AG09309 (cell line): ENCODE measurements at regions not wholly inside any gene's neighbourhood (a gene's known extent, or its start where the extent isn't known, plus 50 kb on each side); places are given as distances from the start of the nearest gene placed in this dataset.
"Not testable (repeated sequence)": the region's sequence is repeated elsewhere in the genome, so short reads cannot be mapped to it uniquely, and the experiment has no call there.

Source experiments
- DNase-seq: peaks from one replicate; pipeline ENCODE4 v3.0.0-alpha.2; 2010; ENCODE audit warnings: low read depth
- H3K4me3 ChIP-seq: 2 replicates; pipeline ENCODE4 v1.5.1; 2011; ENCODE audit warnings: mild to moderate bottlenecking, low read depth, low read length, moderate library complexity; ENCODE audit not compliant: control insufficient read depth
- CTCF ChIP-seq: IDR thresholded peaks from 2 replicates; pipeline ENCODE4 v1.5.1; 2011; ENCODE audit warnings: mild to moderate bottlenecking, low read depth, low read length, inconsistent platforms; ENCODE audit not compliant: insufficient read depth, control insufficient read depth; ENCODE audit errors: missing control alignments

DNA sequence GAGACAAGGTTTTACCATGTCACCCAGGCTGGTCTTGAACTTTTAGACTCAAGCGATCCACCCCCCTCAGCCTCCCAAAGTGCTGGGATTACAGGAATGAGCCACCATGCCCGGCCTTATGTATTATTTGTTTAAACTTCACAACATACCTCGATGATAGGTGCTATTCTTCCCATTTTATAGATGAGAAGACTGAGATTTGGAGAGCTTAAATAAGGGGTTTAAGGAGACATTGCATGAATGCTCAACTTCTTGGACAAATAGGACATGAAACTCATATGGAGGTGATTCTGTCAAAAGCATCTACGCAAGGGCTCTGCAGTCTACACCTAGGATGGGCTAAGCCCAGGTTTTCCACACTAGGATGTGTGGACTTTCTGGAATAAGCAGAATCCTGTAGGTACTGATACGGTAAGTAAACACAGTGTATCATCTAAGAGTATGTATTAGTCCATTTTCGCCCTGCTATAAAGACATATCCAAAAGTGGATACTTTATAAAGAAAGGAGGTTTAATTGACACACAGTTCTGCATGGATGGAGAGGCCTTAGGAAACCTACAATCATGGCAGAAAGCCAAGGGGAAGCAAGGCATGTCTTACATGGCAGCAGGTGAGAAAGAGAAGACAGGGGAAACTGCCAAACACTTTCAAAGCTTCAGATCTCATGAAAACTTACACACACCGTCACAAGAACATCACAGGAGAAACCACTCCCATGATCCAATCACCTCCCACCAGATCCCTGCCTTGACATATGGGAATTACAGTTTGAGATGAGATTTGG is 62.8 kb upstream of the CAPRIN1 start:
- no peak overlapping the region for H3K4me3 ChIP-seq
- DNase-seq: no peak
- TF ChIP-seq CTCF: no peak

DNA sequence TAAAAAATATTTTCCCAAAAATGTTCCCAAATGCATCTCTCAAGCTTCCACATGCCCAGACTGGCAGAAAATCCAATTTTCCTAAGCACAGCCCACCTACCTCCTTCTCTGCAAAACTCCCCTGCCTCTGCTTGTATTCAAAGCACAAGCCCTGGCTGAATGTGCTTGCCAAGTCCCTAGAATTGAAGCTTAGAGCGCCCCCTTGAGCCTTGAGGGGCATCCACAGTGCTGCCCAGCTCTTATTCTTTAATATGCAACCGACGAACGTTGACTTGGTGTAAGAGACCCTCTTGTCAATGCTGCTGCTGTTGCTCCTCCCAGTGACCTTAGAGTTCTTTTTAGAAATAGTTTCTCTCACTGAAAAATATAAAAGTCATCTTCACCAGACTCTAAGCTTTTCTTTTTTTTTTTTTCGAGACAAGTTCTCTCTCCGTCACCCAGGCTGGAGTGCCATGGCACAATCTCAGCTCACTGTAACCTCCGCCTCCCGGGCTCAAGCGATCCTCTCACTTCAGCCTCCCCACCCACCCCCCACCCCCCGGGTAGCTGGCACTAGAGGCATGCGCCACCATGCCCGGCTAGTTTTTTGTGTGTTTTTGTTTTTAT is 63.5 kb upstream of the CAPRIN1 start:
- peak; percentile 88 for TF ChIP-seq CTCF
- H3K4me3 ChIP-seq: no peak overlapping the region
- peak; percentile 49 for DNase-seq

- no peak for TF ChIP-seq CTCF
- no peak overlapping the region for H3K4me3 ChIP-seq
- no peak for DNase-seq
Measured at GRCh38 chr11:33987545-33987944, 64.0 kb upstream of the CAPRIN1 start.

- not testable (repeated sequence) for DNase-seq, H3K4me3 ChIP-seq
Measured at GRCh38 chr11:33986597-33987501, 64.7 kb upstream of the CAPRIN1 start.

DNA sequence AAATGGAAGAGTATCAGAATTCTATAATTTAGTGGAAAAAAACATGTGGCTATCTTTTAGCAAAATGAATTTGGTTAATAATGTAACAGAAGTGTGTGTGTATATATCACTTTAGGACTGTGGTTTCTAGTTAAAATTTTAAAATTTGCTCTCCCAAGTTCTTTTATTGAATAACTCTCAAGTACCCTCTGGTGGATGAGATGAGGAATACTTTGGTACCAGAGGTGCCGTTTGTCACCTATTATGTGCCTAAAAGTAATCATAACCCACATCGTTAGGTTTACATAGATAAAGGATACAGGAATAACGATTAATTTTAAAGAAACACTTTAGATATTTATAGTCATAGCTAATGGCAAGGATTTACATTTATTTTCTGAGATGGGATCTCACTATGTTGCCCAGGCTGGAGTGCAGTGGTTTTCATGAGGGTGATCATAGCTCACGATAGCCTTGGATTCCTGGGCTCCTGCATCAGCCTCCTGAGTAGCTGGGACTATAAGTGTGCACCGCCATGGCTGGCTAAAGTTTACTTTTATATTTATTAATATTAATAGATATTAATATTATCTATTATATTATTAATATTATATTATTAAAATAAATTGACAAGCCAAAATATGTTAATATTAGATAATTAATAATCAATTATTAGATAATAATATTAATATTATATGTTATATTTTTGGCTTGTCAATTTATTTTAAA is 66.7 kb upstream of the CAPRIN1 start:
- DNase-seq: no peak
- H3K4me3 ChIP-seq: no peak overlapping the region
- no peak for TF ChIP-seq CTCF

- H3K4me3 ChIP-seq: no peak overlapping the region
- DNase-seq: no peak
- no peak for TF ChIP-seq CTCF
Measured at GRCh38 chr11:33982661-33983060, 68.9 kb upstream of the CAPRIN1 start.

DNA sequence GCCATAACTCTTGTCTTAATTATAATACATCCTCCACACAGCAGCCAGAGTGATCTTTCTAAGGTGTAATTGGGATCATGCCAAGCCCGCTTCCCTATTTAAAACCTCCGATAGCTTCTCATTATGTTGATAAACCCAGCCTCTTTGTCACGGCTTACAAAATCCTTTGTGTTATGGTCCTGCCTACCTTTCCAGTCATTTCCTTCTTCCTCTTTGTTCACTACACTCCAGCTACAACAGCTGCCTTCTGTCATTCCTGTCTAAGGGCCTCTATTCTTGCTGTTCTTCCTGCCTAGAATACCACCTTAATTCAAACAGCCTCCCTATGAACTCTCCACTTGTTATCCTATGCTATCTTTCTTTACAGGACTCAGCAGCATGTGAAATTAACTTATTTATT is 70.6 kb upstream of the CAPRIN1 start:
- no peak for DNase-seq
- no peak for TF ChIP-seq CTCF
- H3K4me3 ChIP-seq: no peak overlapping the region
